LNCAP (cell line): ENCODE measurements at regions not wholly inside any gene's neighbourhood (a gene's known extent, or its start where the extent isn't known, plus 50 kb on each side); places are given as distances from the start of the nearest gene placed in this dataset.
A peak's percentile ranks its signal among the peaks of the same experiment; 100 is the strongest.

Experiments
- CTCF ChIP-seq: fragments of 450-650 bp; IDR thresholded peaks from 2 replicates; pipeline ENCODE4 v1.5.1; 2017; ENCODE audit warnings: mild to moderate bottlenecking

- peak; percentile 63 for TF ChIP-seq CTCF
Observed at GRCh38 chr2:37832590-37833197, 92.4 kb upstream of the RMDN2 start.

- TF ChIP-seq CTCF, result no peak
Observed at GRCh38 chr2:37833423-37833822, 91.7 kb upstream of the RMDN2 start.

GRCh38 chr2:37836270-37836669, 88.8 kb upstream of the RMDN2 start:
- TF ChIP-seq CTCF, result no peak

GRCh38 chr2:37836711-37837110, 88.4 kb upstream of the RMDN2 start:
- no peak for TF ChIP-seq CTCF

GRCh38 chr2:37837628-37838328, 87.3 kb upstream of the RMDN2 start:
- no peak for TF ChIP-seq CTCF

GRCh38 chr2:37838541-37839167, 86.4 kb upstream of the RMDN2 start:
- TF ChIP-seq CTCF, result no peak

GRCh38 chr2:37839991-37840390, 85.1 kb upstream of the RMDN2 start:
- no peak for TF ChIP-seq CTCF
